ENCODE measurements at regions not wholly inside any gene's neighbourhood (a gene's known extent, or its start where the extent isn't known, plus 50 kb on each side); places are given as distances from the start of the nearest gene placed in this dataset.
"Not testable (repeated sequence)": the region's sequence is repeated elsewhere in the genome, so short reads cannot be mapped to it uniquely, and the experiment has no call there.

DNA sequence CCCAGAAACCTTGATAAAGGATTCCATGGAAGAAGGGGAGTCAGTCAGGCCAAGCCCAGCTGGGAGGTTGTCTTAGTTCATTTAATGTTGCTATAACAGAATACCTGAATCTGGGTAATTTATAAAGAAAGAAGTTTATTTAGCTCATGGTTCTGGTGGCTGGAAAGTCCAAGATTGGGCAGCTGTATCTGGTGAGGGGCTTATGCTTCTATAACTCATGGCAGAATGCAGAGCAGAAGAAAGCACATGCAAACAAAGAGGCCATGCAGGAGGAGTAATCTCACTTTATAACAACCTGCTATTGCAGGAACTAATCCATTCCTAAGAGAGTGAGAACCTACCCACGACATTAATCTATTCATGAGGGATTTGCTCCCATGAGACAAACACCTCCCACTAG, 54.2 kb upstream of the ANKRD1 start:
- DNase-seq: no peak

DNA sequence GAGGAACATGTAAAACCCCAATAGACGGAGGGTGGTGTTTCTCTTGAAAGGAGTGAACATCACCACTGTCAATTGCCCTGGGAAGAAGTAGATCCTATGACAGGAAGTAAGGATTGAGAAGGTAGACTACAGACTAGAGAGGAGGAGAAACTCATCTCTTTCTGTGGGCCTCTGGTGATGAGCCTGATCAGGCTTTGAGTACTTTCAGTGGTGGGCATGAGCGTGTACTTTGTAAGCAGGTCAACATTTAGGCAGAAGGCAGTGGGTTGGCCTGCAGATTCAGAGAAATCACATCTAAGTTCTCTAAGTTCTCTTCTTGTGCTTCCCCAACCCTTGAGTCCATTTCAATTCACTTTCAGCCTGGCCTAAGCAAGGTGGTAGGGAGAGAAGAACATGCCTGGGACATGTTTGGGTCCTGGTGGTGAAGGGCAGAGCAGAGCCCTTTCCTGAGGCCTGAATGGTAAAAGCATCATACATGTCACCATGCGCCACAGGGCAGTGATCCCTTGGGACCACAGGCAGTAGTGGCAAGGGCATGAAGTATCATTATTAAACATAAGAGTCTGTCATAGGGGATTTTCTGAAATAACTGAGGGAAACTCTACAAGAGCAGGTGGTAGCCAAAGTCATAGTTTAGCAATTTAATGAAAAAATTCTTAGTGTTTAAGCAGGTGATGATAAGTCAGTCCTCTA, 56.4 kb upstream of the ANKRD1 start:
- no peak for DNase-seq

DNA sequence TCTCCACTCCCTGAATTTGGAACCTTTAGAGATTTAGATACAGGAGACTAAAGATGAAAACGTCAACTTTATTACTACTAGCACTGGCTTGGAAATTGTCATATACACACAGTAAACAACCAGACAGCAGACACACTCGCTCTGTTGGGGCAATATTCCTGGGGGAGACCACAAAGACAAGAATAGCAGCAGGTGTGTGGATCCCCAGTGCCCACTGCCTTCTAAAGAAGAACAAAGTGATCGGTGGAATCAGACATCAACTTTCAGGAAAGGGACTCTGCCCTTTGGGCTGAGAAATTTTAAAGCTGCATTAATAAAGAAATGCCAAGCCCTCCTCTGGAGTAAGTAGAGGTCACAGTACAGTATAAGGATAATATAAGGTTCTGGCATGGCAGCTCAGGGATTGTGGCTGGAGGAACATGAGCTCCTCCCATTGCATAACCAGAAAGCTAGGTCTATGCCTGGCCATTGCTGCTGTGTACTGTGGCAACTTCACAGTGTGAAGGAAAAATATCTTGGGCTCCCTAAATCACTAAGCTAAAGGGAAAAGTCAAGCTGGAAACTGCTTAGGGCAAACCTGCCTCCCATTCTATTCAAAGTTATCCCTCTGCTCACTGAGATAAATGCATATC, 57.1 kb upstream of the ANKRD1 start:
- DNase-seq: no peak

DNA sequence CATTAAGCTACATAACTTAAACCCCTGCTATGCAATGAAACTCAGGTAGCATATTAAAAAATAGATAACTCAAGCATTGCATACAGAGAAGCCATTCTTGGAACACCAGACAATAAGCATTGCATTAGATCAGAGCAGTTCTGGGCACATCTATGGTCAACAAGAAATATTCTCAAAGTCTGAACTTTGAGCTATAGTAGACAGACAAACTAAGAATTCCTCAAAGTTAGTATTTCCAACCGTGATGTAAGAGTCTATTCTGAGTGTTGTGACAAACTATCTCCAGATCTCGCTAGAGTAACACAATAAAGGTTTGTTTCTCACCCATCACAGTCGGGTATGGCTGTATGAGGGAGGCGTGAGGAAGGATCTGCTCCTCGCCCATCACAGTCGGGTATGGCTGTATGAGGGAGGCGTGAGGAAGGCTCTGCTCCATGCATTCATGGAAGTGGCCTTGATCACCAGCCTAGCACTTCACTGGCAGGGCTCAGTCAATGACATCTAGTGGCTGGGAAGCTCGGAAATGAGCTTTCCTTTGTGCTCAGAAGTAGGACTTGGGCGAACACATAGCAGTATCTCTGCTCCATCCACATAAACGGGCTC, 61.6 kb upstream of the ANKRD1 start:
- no peak for DNase-seq

DNA sequence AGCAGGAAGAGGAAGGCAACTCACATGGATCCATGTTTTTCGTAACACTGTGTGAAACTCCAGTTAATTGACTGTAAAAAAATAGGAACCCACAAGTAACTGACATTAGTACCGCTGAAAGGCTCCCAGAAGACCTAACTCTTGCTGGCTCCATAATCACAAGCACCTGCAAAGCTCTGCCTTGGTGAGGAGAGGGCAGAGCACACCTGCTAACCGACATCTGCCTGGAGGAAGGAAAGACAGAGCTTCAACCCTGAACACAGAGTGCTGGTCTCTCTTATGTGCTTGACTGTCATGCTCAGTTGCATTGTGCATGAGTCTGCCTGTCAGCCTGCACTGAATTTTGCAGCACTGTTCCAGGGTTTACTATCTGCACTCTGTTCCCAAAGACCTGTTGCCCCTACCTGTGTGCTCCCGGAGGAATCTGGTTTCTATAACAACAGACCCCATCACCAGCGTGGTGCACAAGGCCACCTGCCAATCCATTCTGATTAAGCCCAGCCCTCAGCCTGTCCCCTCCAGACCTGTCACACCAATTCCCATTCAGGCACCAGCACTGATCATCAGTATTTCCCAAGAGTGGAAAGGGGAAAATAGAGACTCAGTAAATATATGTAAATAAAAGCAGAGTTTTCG, 63.1 kb upstream of the ANKRD1 start:
- DNase-seq: no peak

DNA sequence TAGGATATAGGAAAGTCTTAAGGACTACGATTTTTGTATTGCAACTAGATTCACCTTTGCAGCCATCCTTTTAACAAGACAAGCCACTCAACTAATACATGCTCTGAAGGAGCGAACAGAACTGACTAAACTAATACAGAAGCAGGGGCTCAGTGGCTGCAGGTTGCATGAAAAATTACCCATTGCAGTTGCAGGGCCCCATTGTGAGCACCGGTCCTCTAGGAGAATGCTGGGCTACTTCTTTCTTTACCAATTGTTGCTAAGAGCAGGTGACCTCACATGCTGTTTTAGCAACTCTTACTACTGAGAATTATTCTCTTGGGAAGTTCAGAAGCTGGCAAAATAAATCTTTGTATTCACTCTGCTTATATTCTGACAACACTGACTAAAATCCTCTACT, 64.0 kb upstream of the ANKRD1 start:
- no peak for DNase-seq

DNA sequence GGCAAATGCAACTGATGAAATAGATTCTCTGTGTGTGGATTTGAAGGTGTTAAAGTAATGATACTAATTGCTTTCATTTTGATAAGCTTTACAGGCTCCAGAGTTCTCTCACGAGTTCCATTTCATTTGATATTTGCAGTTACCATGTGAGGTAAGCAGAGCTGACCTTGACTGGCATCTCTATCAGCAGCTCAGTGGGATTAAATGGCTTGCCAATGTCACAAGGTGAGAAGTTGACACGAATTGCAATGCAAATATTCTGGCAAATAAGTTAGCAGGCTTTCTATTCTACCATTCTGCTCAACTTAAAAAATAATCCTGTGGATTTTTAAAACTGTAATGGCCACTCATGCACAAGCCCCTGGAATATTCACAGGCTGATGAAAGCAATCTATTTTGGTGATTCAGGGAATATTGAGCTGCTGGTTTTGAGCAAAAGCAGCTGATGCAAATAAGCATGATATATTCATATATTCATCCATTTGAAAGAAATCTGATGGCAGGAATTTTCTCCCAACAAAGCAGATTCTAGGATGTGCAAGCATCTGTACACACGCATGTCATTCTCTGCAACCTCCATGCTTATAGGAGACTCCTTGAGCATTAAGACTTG, 64.5 kb upstream of the ANKRD1 start:
- DNase-seq: no peak

DNA sequence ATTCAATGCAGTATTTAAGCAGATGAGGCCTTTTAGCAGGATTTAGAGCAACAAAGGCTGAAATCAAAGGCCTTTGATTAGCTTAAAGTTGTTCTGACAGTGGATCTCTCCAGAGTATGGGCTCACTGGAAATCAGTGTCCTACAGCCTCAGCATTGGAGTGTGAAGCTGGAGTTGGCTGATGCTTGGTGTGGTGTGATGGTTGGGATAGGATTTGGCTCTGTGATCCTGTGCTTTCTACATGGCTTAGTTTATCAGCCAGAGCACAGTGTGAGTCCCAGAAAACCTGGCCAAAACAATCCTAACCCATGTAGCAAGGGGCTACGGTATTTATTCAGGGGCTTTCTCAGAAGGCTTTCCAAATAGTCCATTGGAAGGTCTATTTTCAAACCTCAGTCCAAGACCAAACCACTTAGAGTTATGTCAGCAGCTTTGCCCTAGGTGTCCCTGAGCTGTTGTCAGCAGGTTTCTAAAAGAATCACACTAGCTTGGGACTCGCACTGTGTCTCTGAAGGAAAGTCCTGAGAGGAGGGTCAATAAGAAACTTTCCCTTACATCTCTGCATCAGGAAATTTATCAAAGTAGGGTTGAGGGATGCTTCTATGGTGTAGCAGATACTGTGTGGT, 65.4 kb upstream of the ANKRD1 start:
- DNase-seq: no peak

DNA sequence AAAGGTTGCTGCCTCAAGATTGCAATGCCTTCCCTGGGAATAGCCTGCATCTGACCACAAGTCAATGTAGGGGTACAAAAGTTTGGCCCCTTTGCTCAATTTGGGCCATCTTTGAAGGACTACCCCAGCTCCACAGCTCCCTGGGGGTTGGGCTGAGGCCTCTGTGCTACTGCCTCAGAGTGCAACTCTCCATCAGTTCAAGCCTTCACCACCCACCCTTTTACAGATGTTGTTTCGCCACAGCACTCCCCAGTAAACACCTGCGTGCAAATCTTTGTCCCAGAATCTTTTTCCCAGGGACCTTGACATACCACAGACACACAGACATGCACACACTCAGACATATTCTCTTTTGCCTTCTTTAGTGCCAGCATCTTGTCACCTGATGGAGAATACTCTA, 66.0 kb upstream of the ANKRD1 start:
- no peak for DNase-seq

DNA sequence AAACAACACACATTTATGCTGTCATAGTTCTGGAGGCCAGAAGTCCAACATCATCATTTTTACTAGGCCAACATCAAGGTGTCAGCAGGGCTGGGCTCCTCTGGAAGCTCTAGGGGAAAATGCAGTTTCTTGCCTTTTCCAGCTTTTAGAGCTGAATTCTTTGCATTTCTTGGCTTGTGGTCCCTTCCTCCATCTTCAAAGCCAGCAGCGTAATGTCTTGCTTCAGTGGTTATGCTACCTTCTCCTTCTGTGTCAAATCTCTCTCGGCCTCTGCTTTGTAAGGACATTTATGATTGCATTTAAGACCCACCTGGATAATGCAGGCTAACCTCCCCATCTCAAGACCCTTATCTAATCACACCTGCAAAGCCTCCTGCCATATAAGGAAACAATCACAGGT, 66.5 kb upstream of the ANKRD1 start:
- no peak for DNase-seq

DNA sequence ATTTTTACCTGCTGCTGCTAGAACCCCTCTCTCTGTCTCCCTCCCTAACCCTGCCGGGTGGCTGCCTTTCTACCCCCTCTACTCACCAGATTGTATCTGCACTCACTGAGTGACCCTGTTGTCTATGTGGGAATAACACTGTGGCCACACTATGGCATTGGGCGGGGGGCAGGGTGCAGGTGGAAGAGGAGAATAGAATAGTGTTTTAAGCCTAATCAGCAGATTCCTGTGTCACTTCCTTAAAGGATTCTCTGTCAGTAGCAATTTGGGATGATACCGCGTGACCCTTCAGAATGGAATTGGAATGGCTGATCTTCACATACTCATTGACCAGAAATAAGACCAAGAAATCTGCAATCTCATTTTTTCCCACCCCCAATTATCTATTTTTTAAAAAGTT, 67.1 kb upstream of the ANKRD1 start:
- no peak for DNase-seq

DNA sequence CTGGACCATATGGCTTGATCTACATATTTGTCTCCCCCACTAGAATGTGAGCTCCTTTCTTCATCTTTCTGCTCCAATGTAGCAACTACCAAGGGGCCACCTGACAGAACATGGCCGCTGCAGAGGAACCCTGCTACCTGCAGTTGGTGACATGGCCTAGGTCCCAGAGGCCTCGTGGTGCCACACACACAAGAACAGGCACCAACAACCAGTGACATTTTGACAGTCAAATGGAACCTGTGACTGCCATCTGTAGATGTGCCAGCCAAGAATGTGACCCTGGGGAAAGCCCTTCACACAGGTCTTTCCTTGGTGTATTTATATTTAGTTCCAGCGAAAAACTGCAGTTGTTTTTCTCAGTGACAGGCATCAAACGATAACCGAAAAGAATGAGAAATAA, 67.9 kb upstream of the ANKRD1 start:
- no peak for DNase-seq

DNA sequence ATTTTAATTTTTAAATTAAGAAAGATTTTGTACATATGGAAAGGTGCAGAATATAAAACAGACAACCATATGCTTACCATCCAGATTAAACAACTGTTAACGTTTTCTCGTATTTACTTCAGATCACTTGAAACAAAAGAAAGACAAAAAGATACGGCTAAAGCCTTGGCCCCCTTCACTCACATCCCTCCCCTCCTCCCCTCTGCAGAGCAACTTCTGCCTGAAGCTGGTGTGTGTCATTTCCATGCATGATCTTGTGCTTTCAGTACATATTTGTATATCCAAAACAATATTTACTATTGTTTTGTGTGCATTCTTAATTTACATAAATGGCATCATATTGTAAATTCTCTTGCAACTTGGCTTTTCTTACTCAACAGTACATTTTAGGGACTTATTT, 68.5 kb upstream of the ANKRD1 start:
- DNase-seq: no peak

DNA sequence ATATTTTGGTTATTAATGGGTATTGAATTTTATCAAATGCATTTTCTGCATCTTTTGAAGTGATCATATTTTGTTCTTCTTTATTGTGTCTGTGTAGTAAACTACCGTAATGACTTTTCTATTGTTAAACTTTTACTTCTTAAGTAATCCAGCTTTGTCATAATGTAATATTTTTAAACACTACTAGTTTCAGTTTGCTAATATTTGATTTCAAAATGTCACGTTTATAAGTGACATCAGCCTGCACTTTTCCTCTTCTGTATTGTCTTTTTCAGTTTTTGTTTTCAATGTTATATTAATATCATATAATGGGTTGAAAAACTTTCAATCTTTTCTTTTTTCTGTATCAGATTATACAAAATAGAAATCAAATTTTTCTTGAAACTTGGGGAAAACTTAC, 71.6 kb upstream of the ANKRD1 start:
- no peak for DNase-seq

DNA sequence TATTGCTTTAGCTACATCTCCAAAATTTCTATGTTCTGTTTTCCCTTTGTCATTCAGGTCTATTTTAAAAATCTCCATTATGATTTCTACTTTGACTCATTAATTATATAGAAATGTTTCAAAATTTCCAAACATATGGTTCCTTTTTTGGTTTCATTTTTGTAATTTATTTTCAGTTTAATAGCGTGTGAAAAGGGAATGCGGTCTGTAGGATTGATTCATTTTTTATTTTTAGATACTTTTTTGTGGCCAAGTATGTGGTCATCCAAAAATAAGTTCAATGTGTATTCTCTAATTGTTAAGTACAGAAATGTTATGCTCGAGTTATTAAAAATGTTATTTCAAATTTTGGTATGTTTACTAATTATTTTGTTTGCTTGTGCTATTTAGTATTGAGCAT, 72.5 kb upstream of the ANKRD1 start:
- no peak for DNase-seq

DNA sequence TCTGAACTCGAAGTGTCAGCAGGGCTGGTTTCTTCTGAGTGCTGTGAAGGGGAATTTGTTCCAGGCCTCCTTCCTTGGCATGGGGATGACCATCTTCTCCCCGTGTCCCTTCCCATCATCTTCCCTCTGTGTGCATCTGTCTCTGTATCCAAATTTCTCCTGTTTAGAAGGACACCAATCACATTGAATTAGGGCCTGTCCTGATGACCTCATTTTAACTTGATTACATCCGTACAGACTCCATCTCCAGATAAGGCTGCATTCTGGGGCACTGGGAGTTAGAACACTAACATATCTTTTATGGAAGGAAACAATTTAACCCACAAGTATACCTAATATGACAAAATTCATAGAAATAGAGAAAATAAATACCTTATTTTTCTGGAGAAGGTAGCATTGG, 76.8 kb upstream of the ANKRD1 start:
- DNase-seq: no peak

DNA sequence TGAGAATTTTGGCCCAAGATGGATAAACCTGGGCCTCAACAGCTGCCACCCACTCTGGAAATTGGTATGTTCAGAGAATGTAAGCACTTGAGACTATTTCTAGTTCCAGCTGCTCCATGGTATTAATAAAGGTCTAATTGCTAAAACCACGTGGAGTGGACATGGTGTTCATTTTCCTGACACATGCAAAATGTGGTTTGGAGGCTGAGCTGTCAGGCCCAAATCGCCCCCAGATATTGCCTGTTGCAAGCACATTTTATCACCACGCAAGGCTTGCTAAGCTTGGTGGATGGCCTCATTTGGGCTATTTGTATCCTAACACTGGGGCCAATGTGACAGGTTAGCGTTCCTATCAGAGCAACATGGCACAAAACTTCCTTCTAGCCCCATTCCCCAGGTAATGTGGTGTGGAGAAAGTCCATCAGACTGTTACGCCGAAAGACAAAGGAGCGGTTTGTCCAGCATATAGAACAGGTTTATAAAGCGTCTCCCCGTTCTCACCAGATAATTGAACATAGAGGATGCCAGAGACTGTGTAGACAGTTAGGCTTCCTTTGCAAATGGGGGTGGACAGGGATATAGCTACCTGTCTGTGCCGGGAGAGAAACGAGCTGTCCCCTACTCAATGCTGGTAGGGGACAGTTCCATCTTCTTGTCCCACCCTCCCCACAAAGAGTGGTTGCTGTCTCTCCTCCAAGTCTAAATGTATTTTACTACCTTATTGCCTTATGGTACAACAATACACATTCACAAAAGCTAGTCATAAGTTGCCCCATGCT, 78.0 kb upstream of the ANKRD1 start:
- DNase-seq: no peak

DNA sequence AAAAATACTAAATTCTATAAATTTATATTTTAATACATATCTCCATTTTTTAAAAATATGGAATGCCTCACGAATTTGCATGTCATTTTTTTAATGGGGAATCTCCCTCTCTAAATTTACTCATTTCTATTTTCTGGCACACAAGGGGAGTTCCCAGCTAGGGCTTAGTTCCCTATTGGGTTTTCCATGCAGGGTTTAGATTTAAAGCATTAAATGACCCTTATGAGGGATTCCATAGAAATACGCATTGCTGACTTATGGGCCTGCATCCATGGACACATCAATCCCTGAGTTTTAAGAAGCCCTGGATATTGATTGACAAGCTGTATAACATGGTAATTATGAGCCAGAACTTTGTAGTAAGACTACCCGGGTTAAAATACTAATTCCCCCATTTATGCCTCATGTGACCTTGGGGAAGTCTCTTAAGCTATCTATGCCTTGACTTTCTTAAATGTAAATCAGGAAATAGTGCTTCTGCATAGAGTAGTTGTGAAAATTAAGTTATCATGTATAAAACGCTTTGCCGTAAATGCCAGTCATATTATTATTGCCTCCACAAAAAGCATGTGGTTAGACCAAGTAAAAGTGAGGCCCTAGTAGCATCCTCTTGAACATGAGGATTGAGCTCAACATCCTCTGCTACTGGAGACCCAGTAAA, 78.8 kb upstream of the ANKRD1 start:
- DNase-seq: no peak

DNA sequence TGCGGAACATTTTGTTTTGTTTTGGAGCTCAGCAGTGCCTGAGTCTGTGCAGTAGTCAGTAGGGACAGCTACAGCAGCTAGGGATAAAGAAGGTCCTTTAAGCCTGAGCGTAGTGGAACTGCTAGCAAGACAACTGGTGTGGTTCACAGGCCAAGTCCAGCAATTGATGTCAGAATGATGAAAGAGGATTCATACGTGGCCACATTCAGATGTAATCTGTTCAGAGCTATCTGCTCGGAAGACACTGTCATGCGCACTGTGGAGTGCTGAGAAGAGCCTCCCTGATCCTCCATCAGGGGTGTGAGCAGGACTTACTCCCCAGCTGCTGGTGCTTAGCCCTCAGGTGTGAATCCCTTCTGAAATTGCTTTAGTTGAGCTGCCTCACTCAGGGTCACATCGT, 79.6 kb upstream of the ANKRD1 start:
- DNase-seq: no peak

DNA sequence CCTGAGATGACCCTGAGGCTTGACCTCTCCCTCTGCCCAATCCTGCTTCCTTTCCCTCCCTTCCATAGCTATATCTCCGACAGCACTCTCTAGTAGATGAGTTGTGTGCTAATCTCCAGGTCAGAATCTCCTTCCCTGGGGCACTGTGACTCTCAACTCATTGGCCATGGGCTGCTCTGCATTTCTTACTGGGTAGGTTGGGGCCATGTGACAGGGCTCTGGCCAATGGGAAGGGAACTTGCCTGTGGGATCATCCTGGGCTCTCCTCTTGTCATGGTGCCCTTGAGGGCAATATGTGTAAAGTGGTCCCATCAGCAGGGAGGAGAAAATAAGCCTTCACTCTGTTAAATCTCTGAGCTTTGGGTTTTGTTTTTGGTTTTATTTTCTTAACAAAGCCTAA, 80.1 kb upstream of the ANKRD1 start:
- DNase-seq: no peak

DNA sequence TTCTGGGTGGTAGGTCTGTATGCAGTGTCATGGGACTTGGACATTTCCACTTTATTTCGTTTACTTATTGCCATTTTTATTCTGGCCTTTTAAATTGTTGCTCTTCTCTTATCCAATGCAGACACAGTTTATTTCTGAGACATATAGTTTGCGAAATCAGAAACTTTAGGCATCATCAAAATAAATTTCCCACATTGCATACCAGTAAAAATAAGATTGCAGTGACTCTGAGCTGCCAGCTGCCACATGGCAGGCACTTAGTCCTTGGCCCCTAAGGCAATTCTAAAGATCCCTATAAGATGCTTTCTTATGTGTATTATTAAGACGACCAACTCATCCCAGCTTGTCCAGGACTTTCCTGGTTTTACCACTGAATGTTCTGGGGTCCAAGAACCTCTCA, 81.8 kb upstream of the ANKRD1 start:
- DNase-seq: no peak

DNA sequence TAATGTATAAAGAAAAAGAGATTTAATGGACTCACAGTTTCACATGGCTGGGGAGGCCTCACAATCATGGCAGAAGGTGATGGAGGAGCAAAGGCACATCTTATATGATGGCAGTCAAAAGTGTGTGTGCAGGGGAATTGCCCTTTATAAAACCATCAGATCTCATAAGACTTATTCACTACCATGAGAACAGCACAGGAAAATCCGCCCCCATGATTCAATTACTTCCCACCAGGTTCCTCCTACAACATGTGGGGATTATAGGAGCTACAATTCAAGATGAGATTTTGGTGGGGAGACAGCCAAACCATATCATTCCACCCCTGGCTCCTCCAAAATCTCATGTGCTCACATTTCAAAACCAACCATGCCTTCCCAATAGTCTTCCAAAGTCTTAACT, 82.5 kb upstream of the ANKRD1 start:
- not testable (repeated sequence) for DNase-seq

Data from SHP77 (cell line).